ENCODE measurements at regions not wholly inside any gene's neighbourhood (a gene's known extent, or its start where the extent isn't known, plus 50 kb on each side); places are given as distances from the start of the nearest gene placed in this dataset.

GRCh38 chr13:67803118-67803517 is 573.0 kb upstream of the PCDH9 start:
- TF ChIP-seq, protein P1, sequence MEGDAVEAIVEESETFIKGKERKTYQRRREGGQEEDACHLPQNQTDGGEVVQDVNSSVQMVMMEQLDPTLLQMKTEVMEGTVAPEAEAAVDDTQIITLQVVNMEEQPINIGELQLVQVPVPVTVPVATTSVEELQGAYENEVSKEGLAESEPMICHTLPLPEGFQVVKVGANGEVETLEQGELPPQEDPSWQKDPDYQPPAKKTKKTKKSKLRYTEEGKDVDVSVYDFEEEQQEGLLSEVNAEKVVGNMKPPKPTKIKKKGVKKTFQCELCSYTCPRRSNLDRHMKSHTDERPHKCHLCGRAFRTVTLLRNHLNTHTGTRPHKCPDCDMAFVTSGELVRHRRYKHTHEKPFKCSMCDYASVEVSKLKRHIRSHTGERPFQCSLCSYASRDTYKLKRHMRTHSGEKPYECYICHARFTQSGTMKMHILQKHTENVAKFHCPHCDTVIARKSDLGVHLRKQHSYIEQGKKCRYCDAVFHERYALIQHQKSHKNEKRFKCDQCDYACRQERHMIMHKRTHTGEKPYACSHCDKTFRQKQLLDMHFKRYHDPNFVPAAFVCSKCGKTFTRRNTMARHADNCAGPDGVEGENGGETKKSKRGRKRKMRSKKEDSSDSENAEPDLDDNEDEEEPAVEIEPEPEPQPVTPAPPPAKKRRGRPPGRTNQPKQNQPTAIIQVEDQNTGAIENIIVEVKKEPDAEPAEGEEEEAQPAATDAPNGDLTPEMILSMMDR (optimal IDR thresholded peaks at IDR 0.05 in 1 of 3, IDR thresholded peaks at IDR 0.05 in 1 of 3, conservative IDR thresholded peaks at IDR 0.05 in 1 of 3; ENCODE audit: extremely low read depth in 1 of 3, insufficient read depth in 2 of 3, low read length in 3 of 3): no peak
- no peak for TF ChIP-seq EZH2 (IDR thresholded peaks at IDR 0.05; ENCODE audit: low read length)

All from keratinocyte (primary cell).